ENCODE measurements at regions not wholly inside any gene's neighbourhood (a gene's known extent, or its start where the extent isn't known, plus 50 kb on each side); places are given as distances from the start of the nearest gene placed in this dataset.

GRCh38 chr6:137754866-137755265, 112.2 kb upstream of the TNFAIP3 start:
- Histone ChIP-seq H3K4me1 (ENCODE audit: control insufficient read depth, insufficient read depth, low read length, unreplicated experiment) (peaks cover under 1% of the 10 kb centered on the region), H2AFZ (ENCODE audit: low read length, unreplicated experiment) (no peak overlapping the region), H3K36me3 (ENCODE audit: insufficient read depth, low read length) (no peaks in the 10 kb centered on the region), H3K27me3 (ENCODE audit: insufficient read depth, low read length) (no peaks in the 10 kb centered on the region), H3K27ac (ENCODE audit: low read depth, low read length) (no peak overlapping the region), H3K79me2 (ENCODE audit: control insufficient read depth, insufficient read depth, low read length, unreplicated experiment) (no peaks in the 10 kb centered on the region), H3K4me3 (ENCODE audit: low read depth, low read length) (no peak overlapping the region)

- Histone ChIP-seq H3K4me3 (ENCODE audit: low read depth, low read length) (no peak overlapping the region), H3K27ac (ENCODE audit: low read depth, low read length) (no peak overlapping the region), H3K27me3 (ENCODE audit: insufficient read depth, low read length) (no peaks in the 10 kb centered on the region), H3K4me1 (ENCODE audit: control insufficient read depth, insufficient read depth, low read length, unreplicated experiment) (no peaks in the 10 kb centered on the region), H3K36me3 (ENCODE audit: insufficient read depth, low read length) (no peaks in the 10 kb centered on the region), H2AFZ (ENCODE audit: low read length, unreplicated experiment) (no peak overlapping the region), H3K79me2 (ENCODE audit: control insufficient read depth, insufficient read depth, low read length, unreplicated experiment) (no peaks in the 10 kb centered on the region)
Measured at GRCh38 chr6:137755284-137755683, 111.8 kb upstream of the TNFAIP3 start.

GRCh38 chr6:137756788-137757187, 110.3 kb upstream of the TNFAIP3 start:
- H3K36me3 ChIP-seq (ENCODE audit: insufficient read depth, low read length), result no peaks in the 10 kb centered on the region
- no peaks in the 10 kb centered on the region for H3K4me1 ChIP-seq (ENCODE audit: control insufficient read depth, insufficient read depth, low read length, unreplicated experiment)
- H3K79me2 ChIP-seq (ENCODE audit: control insufficient read depth, insufficient read depth, low read length, unreplicated experiment), result no peaks in the 10 kb centered on the region
- no peak overlapping the region for H2AFZ ChIP-seq (ENCODE audit: low read length, unreplicated experiment)
- no peak overlapping the region for H3K4me3 ChIP-seq (ENCODE audit: low read depth, low read length)
- H3K27ac ChIP-seq (ENCODE audit: low read depth, low read length), result no peak overlapping the region
- H3K27me3 ChIP-seq (ENCODE audit: insufficient read depth, low read length), result no peaks in the 10 kb centered on the region

GRCh38 chr6:137758661-137759060, 108.4 kb upstream of the TNFAIP3 start:
- H3K4me1 ChIP-seq (ENCODE audit: control insufficient read depth, insufficient read depth, low read length, unreplicated experiment), result peaks cover 5% of the 10 kb centered on the region
- no peaks in the 10 kb centered on the region for H3K27me3 ChIP-seq (ENCODE audit: insufficient read depth, low read length)
- no peak overlapping the region for H2AFZ ChIP-seq (ENCODE audit: low read length, unreplicated experiment)
- H3K4me3 ChIP-seq (ENCODE audit: low read depth, low read length), result no peak overlapping the region
- no peak overlapping the region for H3K27ac ChIP-seq (ENCODE audit: low read depth, low read length)
- H3K79me2 ChIP-seq (ENCODE audit: control insufficient read depth, insufficient read depth, low read length, unreplicated experiment), result no peaks in the 10 kb centered on the region
- H3K36me3 ChIP-seq (ENCODE audit: insufficient read depth, low read length), result no peaks in the 10 kb centered on the region

- Histone ChIP-seq H3K27ac (ENCODE audit: low read depth, low read length) (no peak overlapping the region), H3K27me3 (ENCODE audit: insufficient read depth, low read length) (no peaks in the 10 kb centered on the region), H3K4me1 (ENCODE audit: control insufficient read depth, insufficient read depth, low read length, unreplicated experiment) (peaks cover 14% of the 10 kb centered on the region), H3K4me3 (ENCODE audit: low read depth, low read length) (no peak overlapping the region), H3K36me3 (ENCODE audit: insufficient read depth, low read length) (no peaks in the 10 kb centered on the region), H3K79me2 (ENCODE audit: control insufficient read depth, insufficient read depth, low read length, unreplicated experiment) (no peaks in the 10 kb centered on the region), H2AFZ (ENCODE audit: low read length, unreplicated experiment) (no peak overlapping the region)
Measured at GRCh38 chr6:137759624-137760023, 107.4 kb upstream of the TNFAIP3 start.

GRCh38 chr6:137761072-137761471, 106.0 kb upstream of the TNFAIP3 start:
- Histone ChIP-seq H3K4me1 (ENCODE audit: control insufficient read depth, insufficient read depth, low read length, unreplicated experiment) (peaks cover 22% of the 10 kb centered on the region), H3K27ac (ENCODE audit: low read depth, low read length) (no peak overlapping the region), H3K27me3 (ENCODE audit: insufficient read depth, low read length) (no peaks in the 10 kb centered on the region), H2AFZ (ENCODE audit: low read length, unreplicated experiment) (no peak overlapping the region), H3K79me2 (ENCODE audit: control insufficient read depth, insufficient read depth, low read length, unreplicated experiment) (no peaks in the 10 kb centered on the region), H3K36me3 (ENCODE audit: insufficient read depth, low read length) (no peaks in the 10 kb centered on the region), H3K4me3 (ENCODE audit: low read depth, low read length) (no peak overlapping the region)

- H3K27me3 ChIP-seq (ENCODE audit: insufficient read depth, low read length), result no peaks in the 10 kb centered on the region
- H3K4me1 ChIP-seq (ENCODE audit: control insufficient read depth, insufficient read depth, low read length, unreplicated experiment), result peaks cover 25% of the 10 kb centered on the region
- no peaks in the 10 kb centered on the region for H3K79me2 ChIP-seq (ENCODE audit: control insufficient read depth, insufficient read depth, low read length, unreplicated experiment)
- H3K4me3 ChIP-seq (ENCODE audit: low read depth, low read length), result no peak overlapping the region
- H2AFZ ChIP-seq (ENCODE audit: low read length, unreplicated experiment), result no peak overlapping the region
- H3K36me3 ChIP-seq (ENCODE audit: insufficient read depth, low read length), result no peaks in the 10 kb centered on the region
- no peak overlapping the region for H3K27ac ChIP-seq (ENCODE audit: low read depth, low read length)
Measured at GRCh38 chr6:137761487-137761886, 105.6 kb upstream of the TNFAIP3 start.

- Histone ChIP-seq H3K27ac (ENCODE audit: low read depth, low read length) (no peak overlapping the region), H3K27me3 (ENCODE audit: insufficient read depth, low read length) (no peaks in the 10 kb centered on the region), H3K4me3 (ENCODE audit: low read depth, low read length) (no peak overlapping the region)
Measured at GRCh38 chr6:137762168-137763090, 104.6 kb upstream of the TNFAIP3 start.

GRCh38 chr6:137763436-137763835, 103.6 kb upstream of the TNFAIP3 start:
- Histone ChIP-seq H3K4me3 (ENCODE audit: low read depth, low read length) (no peak overlapping the region), H3K4me1 (ENCODE audit: control insufficient read depth, insufficient read depth, low read length, unreplicated experiment) (peaks cover 45% of the 10 kb centered on the region), H2AFZ (ENCODE audit: low read length, unreplicated experiment) (no peak overlapping the region), H3K27ac (ENCODE audit: low read depth, low read length) (peak overlapping the region; percentile 84), H3K79me2 (ENCODE audit: control insufficient read depth, insufficient read depth, low read length, unreplicated experiment) (no peaks in the 10 kb centered on the region), H3K36me3 (ENCODE audit: insufficient read depth, low read length) (no peaks in the 10 kb centered on the region), H3K27me3 (ENCODE audit: insufficient read depth, low read length) (no peaks in the 10 kb centered on the region)

More at GRCh38 chr6:137762168-137763090, 104.6 kb upstream of the TNFAIP3 start:
- Histone ChIP-seq H3K36me3 (ENCODE audit: insufficient read depth, low read length) (no peaks in the 10 kb centered on the region), H2AFZ (ENCODE audit: low read length, unreplicated experiment) (no peak overlapping the region), H3K79me2 (ENCODE audit: control insufficient read depth, insufficient read depth, low read length, unreplicated experiment) (no peaks in the 10 kb centered on the region), H3K4me1 (ENCODE audit: control insufficient read depth, insufficient read depth, low read length, unreplicated experiment) (peaks cover 35% of the 10 kb centered on the region)

- Histone ChIP-seq H3K4me1 (ENCODE audit: control insufficient read depth, insufficient read depth, low read length, unreplicated experiment) (peaks cover 49% of the 10 kb centered on the region), H3K27ac (ENCODE audit: low read depth, low read length) (peak overlapping the region; percentile 84), H3K27me3 (ENCODE audit: insufficient read depth, low read length) (no peaks in the 10 kb centered on the region), H3K79me2 (ENCODE audit: control insufficient read depth, insufficient read depth, low read length, unreplicated experiment) (no peaks in the 10 kb centered on the region), H3K4me3 (ENCODE audit: low read depth, low read length) (no peak overlapping the region), H2AFZ (ENCODE audit: low read length, unreplicated experiment) (no peak overlapping the region), H3K36me3 (ENCODE audit: insufficient read depth, low read length) (no peaks in the 10 kb centered on the region)
Measured at GRCh38 chr6:137763886-137764285, 103.2 kb upstream of the TNFAIP3 start.

- no peak overlapping the region for H3K4me3 ChIP-seq (ENCODE audit: low read depth, low read length)
- H3K36me3 ChIP-seq (ENCODE audit: insufficient read depth, low read length), result no peaks in the 10 kb centered on the region
- H2AFZ ChIP-seq (ENCODE audit: low read length, unreplicated experiment), result no peak overlapping the region
- peak overlapping the region; percentile 84 for H3K27ac ChIP-seq (ENCODE audit: low read depth, low read length)
- peaks cover 50% of the 10 kb centered on the region for H3K4me1 ChIP-seq (ENCODE audit: control insufficient read depth, insufficient read depth, low read length, unreplicated experiment)
- no peaks in the 10 kb centered on the region for H3K79me2 ChIP-seq (ENCODE audit: control insufficient read depth, insufficient read depth, low read length, unreplicated experiment)
- H3K27me3 ChIP-seq (ENCODE audit: insufficient read depth, low read length), result no peaks in the 10 kb centered on the region
Measured at GRCh38 chr6:137764464-137764863, 102.6 kb upstream of the TNFAIP3 start.

Data from ACC112 (cell line).